ENCODE measurements at regions not wholly inside any gene's neighbourhood (a gene's known extent, or its start where the extent isn't known, plus 50 kb on each side); places are given as distances from the start of the nearest gene placed in this dataset.

DNA sequence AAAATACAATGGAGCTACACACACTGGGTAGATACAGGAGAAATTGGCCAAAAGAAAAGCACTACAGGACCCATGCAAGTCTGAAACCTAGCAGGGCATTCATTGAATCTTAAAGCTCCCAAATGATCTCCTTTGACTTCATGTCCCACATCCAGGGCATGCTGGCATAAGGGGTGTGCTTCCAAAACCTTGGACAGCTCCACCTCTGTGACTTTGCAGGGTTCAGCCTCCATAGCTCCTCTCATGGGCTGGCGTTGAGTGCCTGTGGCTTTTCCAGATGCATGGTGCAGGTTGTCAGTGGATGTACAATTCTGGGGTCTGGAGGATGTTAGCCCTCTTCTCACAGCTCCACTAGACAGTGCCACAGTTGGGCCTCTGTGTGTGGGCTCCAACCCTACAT is 626.3 kb upstream of the POT1 start:
- peak; percentile 6 for DNase-seq (ENCODE audit: low read depth)
- TF ChIP-seq, protein P1, sequence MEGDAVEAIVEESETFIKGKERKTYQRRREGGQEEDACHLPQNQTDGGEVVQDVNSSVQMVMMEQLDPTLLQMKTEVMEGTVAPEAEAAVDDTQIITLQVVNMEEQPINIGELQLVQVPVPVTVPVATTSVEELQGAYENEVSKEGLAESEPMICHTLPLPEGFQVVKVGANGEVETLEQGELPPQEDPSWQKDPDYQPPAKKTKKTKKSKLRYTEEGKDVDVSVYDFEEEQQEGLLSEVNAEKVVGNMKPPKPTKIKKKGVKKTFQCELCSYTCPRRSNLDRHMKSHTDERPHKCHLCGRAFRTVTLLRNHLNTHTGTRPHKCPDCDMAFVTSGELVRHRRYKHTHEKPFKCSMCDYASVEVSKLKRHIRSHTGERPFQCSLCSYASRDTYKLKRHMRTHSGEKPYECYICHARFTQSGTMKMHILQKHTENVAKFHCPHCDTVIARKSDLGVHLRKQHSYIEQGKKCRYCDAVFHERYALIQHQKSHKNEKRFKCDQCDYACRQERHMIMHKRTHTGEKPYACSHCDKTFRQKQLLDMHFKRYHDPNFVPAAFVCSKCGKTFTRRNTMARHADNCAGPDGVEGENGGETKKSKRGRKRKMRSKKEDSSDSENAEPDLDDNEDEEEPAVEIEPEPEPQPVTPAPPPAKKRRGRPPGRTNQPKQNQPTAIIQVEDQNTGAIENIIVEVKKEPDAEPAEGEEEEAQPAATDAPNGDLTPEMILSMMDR (conservative IDR thresholded peaks at IDR 0.05; ENCODE audit: low read depth, low read length), result no peak
- H3K4me3 ChIP-seq (ENCODE audit: low read depth, low read length), result no peak overlapping the region

DNA sequence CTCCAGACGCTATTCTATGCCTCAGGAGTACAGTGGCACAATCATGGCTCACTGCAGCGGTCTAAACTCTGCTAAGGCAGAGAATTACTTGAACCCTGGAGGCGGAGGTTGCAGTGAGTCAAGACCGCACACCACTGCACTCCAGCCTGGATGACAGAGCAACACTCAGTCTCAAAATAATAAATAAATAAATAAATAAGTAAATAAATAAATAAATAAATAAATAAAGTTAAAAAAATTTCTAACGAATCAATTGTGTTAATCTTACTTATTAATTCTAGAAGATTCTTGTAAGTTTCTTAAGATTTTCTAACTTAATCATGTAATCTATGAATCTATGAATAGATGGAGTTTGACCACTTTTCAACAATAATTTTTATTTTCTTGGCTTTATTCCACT is 621.4 kb upstream of the POT1 start:
- no peak for DNase-seq (ENCODE audit: low read depth)
- H3K4me3 ChIP-seq (ENCODE audit: low read depth, low read length), result no peak overlapping the region
- TF ChIP-seq, protein P1 (conservative IDR thresholded peaks at IDR 0.05; ENCODE audit: low read depth, low read length), result no peak

DNA sequence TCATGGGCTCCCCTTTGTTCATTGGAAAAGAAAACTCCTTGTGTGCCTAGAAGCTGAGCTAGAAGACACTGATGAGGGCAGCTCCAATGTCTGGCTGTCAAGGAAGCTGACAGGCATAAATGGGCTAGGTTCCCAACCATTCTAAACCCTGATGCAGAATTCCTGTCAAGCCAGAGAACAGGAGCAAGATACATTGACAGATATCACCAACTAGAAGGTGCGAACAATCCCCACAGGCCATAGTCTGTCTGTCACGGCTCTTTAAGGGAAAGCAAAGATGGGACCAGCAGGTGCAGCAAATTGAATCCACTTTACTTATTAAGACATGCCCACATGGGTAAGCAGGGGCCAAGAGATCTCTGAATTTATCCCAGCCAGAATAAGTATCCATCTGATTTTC is 617.9 kb upstream of the POT1 start:
- no peak overlapping the region for H3K4me3 ChIP-seq (ENCODE audit: low read depth, low read length)
- TF ChIP-seq, protein P1 (conservative IDR thresholded peaks at IDR 0.05; ENCODE audit: low read depth, low read length), result no peak
- no peak for DNase-seq (ENCODE audit: low read depth)

DNA sequence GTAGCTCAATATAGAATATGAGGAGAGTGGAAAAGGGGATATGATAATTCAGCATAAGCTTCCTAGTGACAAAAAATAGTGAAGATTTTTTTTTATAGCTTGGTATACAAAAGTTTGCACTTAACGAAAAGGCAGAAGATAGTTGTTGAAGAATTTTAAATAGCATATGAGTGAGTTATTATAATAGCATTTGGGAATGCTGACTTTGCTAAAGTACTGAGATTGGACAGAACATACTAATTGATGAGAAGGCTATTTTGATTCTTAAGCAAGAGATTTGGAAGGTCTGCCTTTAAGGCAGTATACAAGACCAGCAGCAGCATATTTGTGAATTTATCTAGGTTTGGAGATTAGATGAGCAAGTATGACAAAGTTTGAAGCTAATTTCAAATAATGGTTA is 600.9 kb upstream of the POT1 start:
- no peak overlapping the region for H3K4me3 ChIP-seq (ENCODE audit: low read depth, low read length)
- DNase-seq (ENCODE audit: low read depth), result no peak
- TF ChIP-seq, protein P1 (conservative IDR thresholded peaks at IDR 0.05; ENCODE audit: low read depth, low read length), result no peak

DNA sequence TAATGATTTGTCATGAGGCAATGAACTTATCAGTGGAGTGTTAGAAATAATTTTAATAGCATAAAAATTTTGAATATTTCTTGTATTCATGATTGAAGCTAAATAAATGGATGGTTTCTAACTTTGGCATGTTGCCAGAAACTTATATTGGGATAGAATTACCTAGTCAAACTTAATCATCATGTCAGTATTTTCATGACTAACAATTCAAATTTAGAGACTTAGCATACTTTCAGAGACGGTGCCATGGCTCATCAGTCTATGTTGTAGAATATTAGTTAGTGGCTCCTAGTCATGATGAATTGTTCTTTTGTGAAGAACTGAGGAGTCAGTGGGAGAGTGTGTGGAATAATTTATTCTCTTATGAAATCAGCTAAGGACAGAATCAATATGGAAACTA is 599.6 kb upstream of the POT1 start:
- no peak for DNase-seq (ENCODE audit: low read depth)
- H3K4me3 ChIP-seq (ENCODE audit: low read depth, low read length), result no peak overlapping the region
- TF ChIP-seq, protein P1 (conservative IDR thresholded peaks at IDR 0.05; ENCODE audit: low read depth, low read length), result no peak

DNA sequence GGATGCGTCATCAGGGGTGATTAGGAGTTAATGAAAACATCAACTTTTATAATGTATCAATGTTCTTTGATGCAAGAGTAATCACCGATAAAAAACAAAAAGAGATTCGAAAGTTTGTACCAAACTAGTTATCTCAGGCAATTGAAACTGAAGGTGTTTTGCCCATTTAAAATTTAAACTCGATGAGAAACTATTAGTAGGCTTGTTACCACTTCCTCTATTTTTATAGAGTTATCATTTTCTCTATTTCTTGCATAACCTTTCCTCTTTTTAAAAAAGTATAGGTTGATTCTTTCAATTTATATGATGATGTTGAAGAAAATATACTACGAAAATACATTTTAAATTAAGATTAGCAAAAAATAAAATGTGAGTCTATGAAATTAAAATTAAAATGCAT is 597.3 kb upstream of the POT1 start:
- TF ChIP-seq, protein P1 (conservative IDR thresholded peaks at IDR 0.05; ENCODE audit: low read depth, low read length), result no peak
- DNase-seq (ENCODE audit: low read depth), result no peak
- H3K4me3 ChIP-seq (ENCODE audit: low read depth, low read length), result no peak overlapping the region

DNA sequence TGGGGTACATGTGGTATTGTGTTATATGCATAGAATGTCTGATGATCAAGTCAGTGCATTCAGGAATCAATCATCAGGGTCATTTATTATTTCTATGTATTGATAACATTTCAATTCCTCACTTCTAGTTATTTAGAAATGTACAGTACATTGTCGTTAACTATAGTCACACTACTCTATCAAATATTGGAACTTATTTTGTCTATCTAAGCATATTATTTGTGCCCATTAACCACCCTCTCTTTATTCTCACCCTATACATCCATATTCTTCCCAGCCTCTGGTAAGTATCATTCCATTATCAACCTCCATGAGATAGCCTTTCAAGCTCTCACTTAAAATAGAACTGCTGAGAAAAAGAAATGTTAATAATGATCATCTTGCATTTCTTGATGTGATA is 596.5 kb upstream of the POT1 start:
- no peak overlapping the region for H3K4me3 ChIP-seq (ENCODE audit: low read depth, low read length)
- no peak for DNase-seq (ENCODE audit: low read depth)
- TF ChIP-seq, protein P1 (conservative IDR thresholded peaks at IDR 0.05; ENCODE audit: low read depth, low read length), result no peak

All from choroid plexus epithelial cell (primary cell).